Rectal smooth muscle tissue (tissue), 1 donor: ENCODE measurements at regions not wholly inside any gene's neighbourhood (a gene's known extent, or its start where the extent isn't known, plus 50 kb on each side); places are given as distances from the start of the nearest gene placed in this dataset.

ENCODE experiments used
- H3K27ac ChIP-seq: one replicate; pipeline ENCODE4 v1.7.0; 2013; ENCODE audit warnings: low read depth, low read length, inconsistent platforms
- H3K27me3 ChIP-seq: one replicate; pipeline ENCODE4 v1.7.0; 2013; ENCODE audit warnings: low read length; ENCODE audit not compliant: control insufficient read depth, insufficient read depth
- H3K36me3 ChIP-seq: one replicate; pipeline ENCODE4 v1.7.0; 2013; ENCODE audit warnings: low read length; ENCODE audit not compliant: control insufficient read depth, insufficient read depth
- H3K4me1 ChIP-seq: one replicate; pipeline ENCODE4 v1.7.0; 2013; ENCODE audit warnings: low read length; ENCODE audit not compliant: control insufficient read depth, insufficient read depth
- H3K4me3 ChIP-seq: one replicate; pipeline ENCODE4 v1.7.0; 2013; ENCODE audit warnings: low read length
- H3K9ac ChIP-seq: one replicate; pipeline ENCODE4 v1.7.0; 2013; ENCODE audit warnings: low read length

DNA sequence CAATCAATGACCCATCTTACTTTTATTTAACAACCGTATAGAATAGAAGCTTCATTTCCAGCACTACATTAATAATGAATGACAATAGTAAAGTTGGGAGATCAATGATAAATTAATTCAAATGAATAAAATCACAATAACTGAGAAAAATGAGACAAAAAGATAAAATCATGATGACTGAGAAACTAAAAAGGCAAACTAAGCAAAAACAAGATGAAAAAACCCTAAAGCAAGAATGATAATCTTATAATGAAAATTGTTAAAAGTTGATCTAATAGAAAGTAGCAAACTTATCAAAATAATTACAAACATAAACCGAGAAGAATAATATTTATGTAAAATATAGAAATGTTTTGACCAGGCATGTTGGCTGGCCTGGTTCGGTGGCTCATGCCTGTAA, 130.4 kb upstream of the INPP4B start:
- no peaks in the 10 kb centered on the region for H3K27me3 ChIP-seq
- H3K4me3 ChIP-seq: no peak overlapping the region
- no peak overlapping the region for H3K9ac ChIP-seq
- H3K4me1 ChIP-seq: peaks cover 9% of the 10 kb centered on the region
- H3K36me3 ChIP-seq: no peaks in the 10 kb centered on the region
- no peak overlapping the region for H3K27ac ChIP-seq

DNA sequence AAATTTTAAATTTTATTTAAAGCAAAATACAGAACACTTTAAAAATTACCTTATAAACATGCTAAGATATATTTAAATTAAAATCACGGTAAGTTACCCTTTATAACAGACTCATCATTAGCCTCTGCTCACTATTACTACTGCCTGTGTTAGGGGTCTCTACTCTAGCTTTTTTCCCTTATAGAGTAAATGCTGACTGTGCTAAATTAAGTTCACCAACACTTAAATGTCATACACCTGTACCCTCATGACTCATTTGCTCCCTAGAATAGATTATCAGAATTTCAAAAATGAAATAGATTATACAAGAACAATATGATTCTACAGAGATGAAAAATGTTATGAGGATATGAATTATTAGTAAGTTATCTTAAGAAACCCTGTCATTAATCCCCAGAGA, 131.1 kb upstream of the INPP4B start:
- no peak overlapping the region for H3K4me3 ChIP-seq
- H3K9ac ChIP-seq: no peak overlapping the region
- H3K36me3 ChIP-seq: no peaks in the 10 kb centered on the region
- H3K27ac ChIP-seq: no peak overlapping the region
- peaks cover 9% of the 10 kb centered on the region for H3K4me1 ChIP-seq
- no peaks in the 10 kb centered on the region for H3K27me3 ChIP-seq

DNA sequence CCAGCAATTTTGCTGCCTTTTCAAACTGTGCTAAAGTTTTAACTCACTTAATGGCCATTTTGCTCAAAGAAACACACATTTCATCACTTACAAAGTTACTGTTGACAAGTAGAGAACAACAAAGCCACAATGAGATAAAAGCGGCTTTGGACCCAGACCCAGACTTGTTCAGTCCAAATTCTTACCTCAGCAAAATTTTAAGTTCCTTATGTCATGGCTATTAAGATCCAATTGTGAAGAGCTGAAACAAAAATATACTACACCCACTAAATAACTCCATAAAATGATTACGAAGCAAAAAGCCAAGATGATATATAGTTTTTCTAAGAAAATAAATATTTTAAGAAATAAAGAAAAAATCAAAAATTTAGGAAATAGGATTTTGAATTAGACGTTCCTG, 137.0 kb upstream of the INPP4B start:
- Histone ChIP-seq H3K9ac (no peak overlapping the region), H3K27ac (no peak overlapping the region), H3K4me1 (no peaks in the 10 kb centered on the region), H3K36me3 (no peaks in the 10 kb centered on the region), H3K4me3 (no peak overlapping the region), H3K27me3 (no peaks in the 10 kb centered on the region)

DNA sequence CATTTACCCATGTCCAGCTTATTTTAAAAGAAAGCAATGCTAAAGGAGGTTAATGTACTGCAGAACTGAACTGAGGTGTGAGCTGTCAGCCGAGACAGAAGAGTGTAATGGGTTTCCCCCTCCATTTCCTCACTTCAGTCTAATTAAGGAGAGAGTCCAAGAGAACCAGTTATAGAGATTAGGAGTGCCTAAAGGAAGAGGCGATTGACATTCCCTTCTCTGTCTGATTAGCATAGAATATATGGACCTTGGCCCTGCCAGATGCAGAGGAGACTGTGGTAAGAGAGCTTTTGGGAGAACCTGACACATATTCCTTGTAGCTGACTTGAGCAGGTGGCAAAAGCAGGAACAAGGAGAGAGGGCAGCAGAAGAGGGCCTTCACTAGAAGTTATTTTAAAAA, 137.5 kb upstream of the INPP4B start:
- Histone ChIP-seq H3K4me3 (no peak overlapping the region), H3K36me3 (no peaks in the 10 kb centered on the region), H3K27ac (no peak overlapping the region), H3K4me1 (no peaks in the 10 kb centered on the region), H3K9ac (no peak overlapping the region), H3K27me3 (no peaks in the 10 kb centered on the region)

DNA sequence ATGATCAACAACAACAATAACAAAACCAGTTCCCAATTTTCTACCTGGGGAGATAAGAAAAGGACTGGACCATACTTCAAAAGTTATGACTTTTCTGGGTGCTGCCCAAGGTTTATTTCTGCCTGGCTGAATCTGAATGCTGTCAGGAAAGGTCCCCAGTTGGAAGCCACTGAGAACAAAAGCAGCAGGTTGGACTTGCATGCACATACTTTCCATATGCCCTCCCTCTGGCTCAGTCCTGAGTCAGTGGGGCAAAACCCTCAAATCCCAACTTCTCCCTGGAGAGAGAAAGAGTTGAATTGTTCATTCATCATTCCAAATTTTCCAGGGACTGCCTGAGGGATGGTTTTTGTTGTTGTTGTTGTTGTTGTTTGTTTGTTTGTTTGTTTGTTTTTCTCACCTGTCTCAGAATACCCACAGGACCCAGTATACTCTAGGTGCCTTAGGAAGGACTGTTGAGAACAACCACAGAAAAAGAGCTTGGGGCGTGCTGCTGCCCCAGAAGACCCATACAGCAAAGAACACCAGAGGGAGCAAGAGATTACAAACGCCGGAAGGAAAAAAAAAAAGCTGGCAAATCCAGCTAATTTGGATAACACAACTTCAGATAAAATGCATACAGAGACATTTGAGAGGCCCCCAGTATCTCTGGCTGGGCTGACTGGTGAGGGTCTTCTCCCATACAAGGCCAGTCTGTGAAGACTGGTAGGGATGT, 138.9 kb upstream of the INPP4B start:
- Histone ChIP-seq H3K9ac (no peak overlapping the region), H3K27ac (no peak overlapping the region), H3K4me3 (no peak overlapping the region), H3K36me3 (no peaks in the 10 kb centered on the region), H3K4me1 (no peaks in the 10 kb centered on the region), H3K27me3 (no peaks in the 10 kb centered on the region)

DNA sequence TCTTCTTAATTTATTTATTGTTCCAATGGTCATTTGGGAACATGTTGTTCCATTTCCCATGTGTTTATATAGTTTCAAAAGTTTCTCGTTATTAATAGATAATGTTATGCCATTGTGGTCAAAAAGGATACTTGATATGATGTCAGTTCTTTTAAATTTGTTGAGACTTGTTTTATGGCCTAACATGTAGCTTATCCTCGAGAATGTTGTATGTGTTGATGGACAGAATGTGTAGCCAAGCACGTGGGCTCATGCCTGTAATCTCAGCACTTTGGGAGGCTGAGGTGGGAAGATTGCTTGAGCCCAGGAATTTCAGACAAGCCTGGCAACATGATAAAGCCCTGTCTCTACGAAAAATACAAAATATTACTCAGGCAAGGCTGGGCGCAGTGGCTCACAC, 168.5 kb upstream of the USP38 start:
- Histone ChIP-seq H3K9ac (no peak overlapping the region), H3K27me3 (no peaks in the 10 kb centered on the region), H3K4me1 (no peaks in the 10 kb centered on the region), H3K27ac (no peak overlapping the region), H3K4me3 (no peak overlapping the region), H3K36me3 (no peaks in the 10 kb centered on the region)

DNA sequence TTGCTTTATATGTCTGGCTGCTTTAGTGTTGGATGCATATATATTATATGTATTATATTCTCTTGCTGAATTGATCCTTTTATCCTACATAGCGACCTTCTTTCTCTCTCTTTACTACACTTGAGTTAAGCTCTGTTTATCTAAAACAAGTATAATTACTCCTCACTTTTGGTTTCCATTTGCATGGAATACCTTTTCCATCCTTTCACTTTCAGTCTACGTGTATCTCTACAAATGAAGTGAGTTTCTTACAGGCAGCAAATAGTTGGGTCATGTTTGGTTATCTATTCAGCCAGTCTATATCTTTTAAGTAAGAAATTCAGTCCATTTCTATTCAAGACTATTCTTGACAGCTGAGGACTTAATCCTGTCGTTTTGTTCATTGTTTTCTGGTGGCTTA, 167.5 kb upstream of the USP38 start:
- no peak overlapping the region for H3K9ac ChIP-seq
- H3K27me3 ChIP-seq: no peaks in the 10 kb centered on the region
- H3K36me3 ChIP-seq: no peaks in the 10 kb centered on the region
- no peaks in the 10 kb centered on the region for H3K4me1 ChIP-seq
- no peak overlapping the region for H3K27ac ChIP-seq
- no peak overlapping the region for H3K4me3 ChIP-seq

DNA sequence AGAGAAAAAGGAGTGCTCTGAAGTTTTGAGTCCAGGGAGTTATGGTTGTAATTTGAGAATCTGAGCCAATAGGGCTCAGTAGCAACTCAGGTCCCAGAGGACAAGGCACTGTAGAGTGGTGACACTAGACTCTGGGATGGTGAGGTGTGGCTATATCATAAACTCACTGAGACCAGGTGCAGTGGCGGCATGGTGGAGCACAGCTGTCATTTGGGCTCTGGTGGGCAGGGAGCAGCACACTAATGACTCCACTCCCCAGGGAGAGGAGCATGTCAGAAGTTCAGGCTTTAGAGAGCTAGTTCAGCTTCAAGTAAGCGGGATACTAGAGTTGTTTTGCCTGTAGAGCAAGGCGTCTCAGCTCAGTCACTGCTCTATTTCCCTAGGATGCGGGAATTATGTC, 165.4 kb upstream of the USP38 start:
- Histone ChIP-seq H3K9ac (no peak overlapping the region), H3K27me3 (no peaks in the 10 kb centered on the region), H3K36me3 (no peaks in the 10 kb centered on the region), H3K4me1 (no peaks in the 10 kb centered on the region), H3K27ac (no peak overlapping the region), H3K4me3 (no peak overlapping the region)

DNA sequence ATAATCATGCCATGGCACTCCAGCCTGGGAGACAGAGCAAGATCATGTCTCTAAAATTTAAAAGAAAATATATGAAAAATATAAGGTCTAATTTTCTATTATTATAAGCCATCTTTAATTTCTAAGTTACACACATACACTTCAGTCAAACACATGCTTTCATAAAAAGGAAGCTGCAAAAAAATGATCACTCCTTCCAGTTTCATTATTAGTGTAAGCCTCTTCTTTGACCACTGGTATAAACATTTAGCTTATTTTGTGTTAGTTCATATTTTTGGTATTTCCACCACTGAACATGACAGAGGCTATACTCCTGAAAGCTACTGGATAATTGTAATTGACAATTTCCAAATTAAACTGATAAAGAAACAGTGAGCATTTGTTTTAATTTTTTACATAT, 163.3 kb upstream of the USP38 start:
- H3K27ac ChIP-seq: no peak overlapping the region
- H3K27me3 ChIP-seq: no peaks in the 10 kb centered on the region
- H3K4me3 ChIP-seq: no peak overlapping the region
- H3K4me1 ChIP-seq: no peaks in the 10 kb centered on the region
- H3K36me3 ChIP-seq: no peaks in the 10 kb centered on the region
- no peak overlapping the region for H3K9ac ChIP-seq

DNA sequence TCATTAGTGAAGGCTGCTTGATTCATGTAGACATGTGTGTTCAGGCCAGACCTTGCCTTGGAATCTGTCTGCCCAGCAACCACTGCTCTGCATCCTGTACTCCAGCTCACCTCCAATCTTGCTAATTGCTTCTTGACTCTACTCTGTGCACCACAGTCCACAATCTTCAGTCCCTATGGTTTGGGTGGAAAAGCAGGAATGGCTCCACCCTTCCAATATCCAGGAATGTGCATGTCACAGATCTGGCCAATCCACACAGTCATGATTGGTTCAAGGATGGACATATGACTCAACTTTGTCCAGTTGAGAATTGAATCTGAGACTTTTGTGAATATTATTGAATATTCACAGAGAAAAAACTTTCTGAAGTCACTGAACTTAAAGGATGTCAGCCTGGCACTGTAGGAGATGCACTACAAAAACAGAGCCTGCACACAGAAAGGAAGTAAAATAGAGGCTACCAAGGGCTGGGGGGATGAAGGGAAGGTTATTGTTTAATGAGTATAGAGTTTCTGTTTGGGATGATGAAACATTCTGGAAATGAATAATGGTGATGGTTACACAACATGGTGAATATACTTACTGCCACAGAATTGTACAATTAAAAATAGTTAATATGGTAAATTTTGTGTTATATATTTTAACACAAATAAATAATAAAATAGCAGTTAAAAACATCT, 161.3 kb upstream of the USP38 start:
- Histone ChIP-seq H3K27me3 (no peaks in the 10 kb centered on the region), H3K36me3 (no peaks in the 10 kb centered on the region), H3K9ac (no peak overlapping the region), H3K4me1 (no peaks in the 10 kb centered on the region), H3K27ac (no peak overlapping the region), H3K4me3 (no peak overlapping the region)

DNA sequence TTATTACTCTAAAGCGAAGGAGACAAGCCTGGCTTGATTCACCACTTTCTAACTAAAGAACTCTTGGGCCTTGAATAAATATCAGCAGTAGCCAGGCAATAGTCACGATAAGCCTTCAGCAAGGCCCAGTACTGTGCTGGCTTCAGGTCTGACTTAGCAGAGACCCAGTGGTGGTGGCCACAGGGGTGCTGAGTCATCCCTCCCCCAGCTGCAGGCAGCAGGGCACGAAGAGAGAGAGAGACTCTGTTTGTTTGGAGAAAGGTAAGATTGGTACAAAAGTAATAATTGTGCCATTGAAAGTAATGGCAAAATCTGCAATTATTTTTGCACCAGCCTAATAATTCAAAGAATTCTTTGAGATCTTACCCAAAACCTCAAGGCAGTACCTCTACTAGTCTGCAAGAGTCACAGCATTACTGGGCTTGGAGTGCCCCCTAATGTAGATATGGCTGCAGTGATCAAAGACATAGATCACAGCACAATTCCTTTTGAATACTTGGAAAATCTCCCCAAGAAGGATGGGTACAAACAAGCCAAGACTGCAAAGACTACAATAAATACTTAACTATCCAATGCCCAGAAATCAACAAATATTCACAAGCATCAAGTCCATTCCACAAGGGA, 159.5 kb upstream of the USP38 start:
- no peaks in the 10 kb centered on the region for H3K36me3 ChIP-seq
- H3K9ac ChIP-seq: no peak overlapping the region
- H3K4me1 ChIP-seq: no peaks in the 10 kb centered on the region
- no peak overlapping the region for H3K27ac ChIP-seq
- no peak overlapping the region for H3K4me3 ChIP-seq
- no peaks in the 10 kb centered on the region for H3K27me3 ChIP-seq

DNA sequence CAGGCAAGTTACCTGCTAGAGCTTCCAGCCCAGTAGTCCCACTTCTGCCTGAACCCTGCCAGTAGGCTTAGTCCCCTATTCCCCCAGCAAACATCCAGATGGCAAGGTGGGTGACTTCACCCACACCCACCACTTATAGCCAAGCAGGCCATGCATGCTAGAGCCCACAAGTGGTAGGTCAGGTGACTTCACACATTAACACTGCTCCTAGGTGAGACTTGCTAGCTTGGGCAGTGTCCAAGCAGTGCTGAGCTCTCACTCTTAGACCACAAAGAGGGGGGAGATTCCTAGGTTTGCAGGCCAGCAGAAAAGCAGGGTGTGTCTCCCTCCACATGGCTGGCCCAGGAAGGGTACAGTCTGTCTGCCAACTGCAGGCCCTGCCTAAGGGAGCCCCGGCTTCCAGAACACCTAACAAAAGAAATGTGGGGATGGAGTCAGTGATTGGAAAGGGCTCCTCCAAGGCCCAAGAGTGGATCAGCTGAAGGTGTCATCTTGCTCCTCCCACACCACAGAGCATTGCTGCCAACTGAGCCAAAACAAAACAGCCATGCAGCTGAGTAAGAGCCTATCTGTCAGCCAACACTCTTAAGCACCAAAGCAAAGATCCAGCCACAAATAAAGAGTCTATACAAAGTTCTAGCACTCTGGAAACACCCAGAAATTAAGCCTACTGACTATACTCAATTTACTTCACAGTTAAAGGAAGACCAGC, 158.1 kb upstream of the USP38 start:
- Histone ChIP-seq H3K9ac (no peak overlapping the region), H3K27me3 (no peaks in the 10 kb centered on the region), H3K4me1 (no peaks in the 10 kb centered on the region)

More for the DNA sequence above, 158.1 kb upstream of the USP38 start:
- H3K4me3 ChIP-seq: no peak overlapping the region
- H3K36me3 ChIP-seq: no peaks in the 10 kb centered on the region
- no peak overlapping the region for H3K27ac ChIP-seq
